Stomach (tissue), 8 donors: ENCODE measurements at regions not wholly inside any gene's neighbourhood (a gene's known extent, or its start where the extent isn't known, plus 50 kb on each side); places are given as distances from the start of the nearest gene placed in this dataset.

Experiments
- DNase-seq, 2 donors: peaks; one replicate each; pipeline versions ENCODE4 v3.0.0 to v3.0.0-alpha.2; 2013 to 2019
- H3K27ac ChIP-seq, 5 donors: fragments of 200-600 bp in 4 of 5; sonication (generic) in 4 of 5; one replicate each; pipeline ENCODE4 v1.5.1; 2013 to 2019; ENCODE audit warnings: mild to moderate bottlenecking in 1 of 5, moderate library complexity in 1 of 5
- H3K27me3 ChIP-seq, 3 donors: fragments of 200-600 bp; sonication (generic); one replicate each; pipeline ENCODE4 v1.5.1; 2017 to 2019; ENCODE audit warnings: mixed run types in 1 of 3
- H3K36me3 ChIP-seq, 4 donors: fragments of 200-600 bp; sonication (generic); 1 replicate in 3 of 4; 2 replicates in 1 of 4; pipeline ENCODE4 v1.5.1; 2016 to 2019
- H3K4me1 ChIP-seq, 4 donors: fragments of 200-600 bp; sonication (generic); one replicate each; pipeline ENCODE4 v1.5.1; 2016 to 2019
- H3K4me3 ChIP-seq, 4 donors: fragments of 200-600 bp; sonication (generic) in 3 of 4; one replicate each; pipeline ENCODE4 v1.5.1; 2016 to 2019; ENCODE audit warnings: mild to moderate bottlenecking in 1 of 4
- H3K9me3 ChIP-seq, 4 donors: fragments of 200-600 bp; sonication (generic); one replicate each; pipeline ENCODE4 v1.5.1; 2016 to 2019
- CTCF ChIP-seq, 7 experiments: fragments of 450-650 bp in 4 of 7; fragments of 200-600 bp in 3 of 7; sonication (generic) in 3 of 7; IDR thresholded peaks; one replicate each; pipeline ENCODE4 v1.5.1; 2016 to 2019; ENCODE audit warnings: antibody characterized with exemption in 7 of 7, control low read depth in 2 of 7, mild to moderate bottlenecking in 1 of 7
- EP300 ChIP-seq: sonication (generic); formaldehyde crosslinking; IDR thresholded peaks from one replicate; pipeline ENCODE4 v1.6.1; 2017; ENCODE audit warnings: antibody characterized with exemption
- POLR2A ChIP-seq, 4 donors: fragments of 450-650 bp; IDR thresholded peaks; one replicate each; pipeline ENCODE4 v1.6.1; 2016; ENCODE audit warnings: antibody characterized with exemption in 4 of 4, control low read depth in 2 of 4, mild to moderate bottlenecking in 1 of 4, moderate library complexity in 1 of 4
- POLR2AphosphoS5 ChIP-seq, 3 donors: sonication (generic); formaldehyde crosslinking; IDR thresholded peaks; one replicate each; pipeline ENCODE4 v1.6.1; 2016; ENCODE audit warnings: antibody characterized with exemption in 3 of 3
- WGBS, 5 donors: extraction: QIAGEN DNeasy Blood & Tissue Kit in 3 of 5; methylation state at CpG; one replicate each; pipeline versions ENCODE4 v1.1.5 to v1.1.7; 2013 to 2018; 5-methylcytosine and 5-hydroxymethylcytosine counted together
- intact Hi-C: fragments of 100-400 bp; cut with DNase I; formaldehyde crosslinking; loops from one replicate; pipeline ENCODE4 v1.15.1; 2023; ENCODE audit warnings: low total_unique reads
- donor health status: healthy with polysubstance abuse.
- donor health status: Bipolar disorder and iron deficiency.
- donor health status: healthy.

DNA sequence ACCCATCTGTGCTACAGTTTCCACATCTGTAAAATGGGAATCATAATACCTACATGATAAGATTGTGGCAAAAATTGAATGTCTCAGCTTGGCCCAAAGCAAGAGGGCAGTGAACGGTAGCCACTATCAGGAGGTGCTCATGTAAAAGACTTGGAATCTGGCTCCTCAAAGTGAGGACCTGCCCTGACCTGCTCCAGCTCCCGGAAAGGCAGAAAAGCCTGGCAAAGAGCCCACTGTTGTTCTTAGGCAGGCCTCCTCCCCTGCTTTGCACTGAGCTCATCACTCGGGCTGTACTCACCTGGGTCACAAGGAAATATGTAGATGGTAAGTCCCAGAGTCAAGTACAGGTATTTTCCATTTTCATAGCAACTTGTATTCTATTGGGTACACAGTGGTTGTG lies 250.7 kb upstream of the TBL1XR1 start:
- no peak overlapping the region for H3K4me3 ChIP-seq
- peak; percentile 88 to 89 for DNase-seq
- H3K36me3 ChIP-seq = no peaks in the 10 kb centered on the region
- WGBS, 5 donors = 37 to 57% (median 38%) methylated on average over 3 of the region's 3 CpGs
- peaks cover 8 to 92% (median 28%) of the 10 kb centered on the region in 4 donors for H3K4me1 ChIP-seq
- H3K9me3 ChIP-seq = no peaks in the 10 kb centered on the region
- TF ChIP-seq POLR2AphosphoS5 (IDR thresholded peaks at IDR 0.05) = peak in 1 of 3 donors; percentile 74
- no peak for TF ChIP-seq EP300
- intact Hi-C loops = no loop called here
- H3K27ac ChIP-seq = peak overlapping the region in 4 of 5 donors; percentile 36 to 71 (median 56)
- no peaks in the 10 kb centered on the region for H3K27me3 ChIP-seq

DNA sequence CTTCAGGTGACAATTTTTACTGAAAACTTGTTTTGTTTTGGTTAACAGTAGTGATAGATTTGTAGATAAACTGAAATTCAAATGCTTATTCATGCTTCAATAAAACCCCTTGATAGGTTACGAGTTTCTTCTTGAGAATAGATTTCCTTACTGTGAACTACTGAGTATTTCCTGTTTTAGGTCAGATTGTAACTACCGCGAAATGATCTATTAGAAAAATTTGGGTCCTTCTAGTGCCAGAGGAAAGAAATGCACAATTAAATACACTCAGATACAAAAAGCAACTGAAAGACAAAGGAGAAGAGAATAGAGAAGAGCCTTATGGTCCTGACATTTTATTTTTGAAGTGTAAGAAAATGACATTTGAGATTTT lies 251.7 kb upstream of the TBL1XR1 start:
- 64 to 80% (median 74%) methylated on average over 3 of the region's 3 CpGs for WGBS, 5 donors
- H3K4me1 ChIP-seq = peaks cover 0 to 82% (median 22%) of the 10 kb centered on the region in 4 donors
- H3K36me3 ChIP-seq = no peaks in the 10 kb centered on the region
- TF ChIP-seq POLR2AphosphoS5 (IDR thresholded peaks at IDR 0.05) = no peak
- TF ChIP-seq EP300 = no peak
- TF ChIP-seq CTCF (IDR thresholded peaks at IDR 0.05) = no peak
- H3K9me3 ChIP-seq = no peaks in the 10 kb centered on the region
- H3K4me3 ChIP-seq = no peak overlapping the region
- no peaks in the 10 kb centered on the region for H3K27me3 ChIP-seq
- intact Hi-C loops = no loop called here
- no peak for DNase-seq
- peak overlapping the region in 4 of 5 donors; percentile 36 to 71 (median 53) for H3K27ac ChIP-seq

- WGBS, 5 donors = 69 to 84% (median 77%) methylated on average over 5 of the region's 5 CpGs
- Histone ChIP-seq H3K27ac (peak overlapping the region in 4 of 5 donors; percentile 36 to 71 (median 53)), H3K36me3 (no peaks in the 10 kb centered on the region), H3K4me1 (peaks cover 0 to 77% (median 22%) of the 10 kb centered on the region in 4 donors), H3K9me3 (no peaks in the 10 kb centered on the region), H3K4me3 (no peak overlapping the region), H3K27me3 (no peaks in the 10 kb centered on the region)
- TF ChIP-seq CTCF (IDR thresholded peaks at IDR 0.05) (no peak), EP300 (peak; percentile 12)
- intact Hi-C loops = no loop called here
- DNase-seq = peak in 1 of 2 donors; percentile 38
These were observed 252.2 kb upstream of the TBL1XR1 start for GRCh38 chr3:177449360-177450006.

- TF ChIP-seq POLR2AphosphoS5 (IDR thresholded peaks at IDR 0.05) (no peak), POLR2A (IDR thresholded peaks at IDR 0.05) (no peak), EP300 (no peak), CTCF (IDR thresholded peaks at IDR 0.05) (no peak)
- Histone ChIP-seq H3K4me1 (peaks cover 0 to 58% (median 18%) of the 10 kb centered on the region in 4 donors), H3K27ac (peak overlapping the region in 4 of 5 donors; percentile 29 to 72 (median 51)), H3K9me3 (no peaks in the 10 kb centered on the region), H3K4me3 (no peak overlapping the region), H3K27me3 (no peaks in the 10 kb centered on the region), H3K36me3 (no peaks in the 10 kb centered on the region)
- 62 to 74% (median 70%) methylated on average over 8 of the region's 8 CpGs for WGBS, 5 donors
- DNase-seq = peak in 1 of 2 donors; percentile 33
- intact Hi-C loops = no loop called here
These were observed 254.0 kb upstream of the TBL1XR1 start for GRCh38 chr3:177451301-177451750.
